HCT116 (cell line): ENCODE measurements at regions not wholly inside any gene's neighbourhood (a gene's known extent, or its start where the extent isn't known, plus 50 kb on each side); places are given as distances from the start of the nearest gene placed in this dataset.

Source experiments
- ATAC-seq: fragments of 200-7000 bp; cut with Tn5 transposase; 2 replicates; pipeline ENCODE4 v1.9.1; 2020; ENCODE audit warnings: mild to moderate bottlenecking, moderate library complexity
- BruUV-seq: library from RNA; stranded (reverse); fragments of 400-500 nt; replicated peaks from 2 replicates; lab custom pipeline; 2021; lab: Mats Ljungman, UMichigan
- CTCF ChIA-PET: fragments of 300-600 bp; sonication (Branson Sonifier 250); formaldehyde crosslinking; loops from one replicate; lab custom pipeline; 2021; ENCODE audit warnings: antibody characterized with exemption; lab: Charles Lee
- POLR2A ChIA-PET: fragments of 300-600, 350-600 bp; sonication (Branson Sonifier 250); formaldehyde crosslinking; loops from one replicate; lab custom pipeline; 2021; ENCODE audit warnings: antibody characterized with exemption; lab: Charles Lee
- RAD21 ChIA-PET, 2 experiments: fragments of 300-600 bp; sonication (Branson Sonifier 250); formaldehyde crosslinking; loops; one replicate each; lab custom pipeline; 2023; ENCODE audit warnings: low total read pairs in 2 of 2; ENCODE audit not compliant: uncharacterized antibody in 2 of 2, unreplicated experiment in 2 of 2, low non-redundant PET in 1 of 2; lab: Charles Lee
- DNase-seq: peaks from one replicate; pipeline ENCODE4 v3.0.0-alpha.2; 2010; ENCODE audit warnings: low read depth, low spot score
- H2AFZ ChIP-seq: fragments of 200-600 bp; shearing (Covaris generic), sonication (generic); 2 replicates; pipeline ENCODE4 v1.6.1; 2017; ENCODE audit warnings: low read depth, mixed run types, mixed read lengths, antibody characterized with exemption, low read length; ENCODE audit not compliant: poor library complexity, severe bottlenecking
- H3K27ac ChIP-seq: 2 replicates; pipeline ENCODE4 v1.5.1; 2012; ENCODE audit warnings: low read depth, low read length
- H3K27me3 ChIP-seq: fragments of 200-600 bp; sonication (generic); 2 replicates; pipeline ENCODE4 v1.6.1; 2016; ENCODE audit warnings: mixed run types, low read length, mixed read lengths; ENCODE audit not compliant: insufficient read depth
- H3K36me3 ChIP-seq, 2 experiments: fragments of 200-500 bp in 1 of 2; fragments of 200-600 bp in 1 of 2; sonication (Bioruptor generic) in 1 of 2; sonication (generic) in 1 of 2; 2 replicates each; pipeline versions ENCODE4 v1.5.1 to v1.6.1; 2014 to 2016; ENCODE audit warnings: low read length in 2 of 2, inconsistent platforms in 1 of 2, mixed read lengths in 1 of 2, mixed run types in 1 of 2; ENCODE audit not compliant: insufficient read depth in 2 of 2, control insufficient read depth in 1 of 2
- H3K4me1 ChIP-seq, 2 experiments: fragments of 200-600 bp in 1 of 2; sonication (generic) in 1 of 2; 2 replicates each; pipeline versions ENCODE4 v1.5.1 to v1.6.1; 2012 to 2017; ENCODE audit warnings: low read length in 2 of 2, inconsistent platforms in 1 of 2, mild to moderate bottlenecking in 1 of 2, mixed read lengths in 1 of 2, mixed run types in 1 of 2, moderate library complexity in 1 of 2; ENCODE audit not compliant: insufficient read depth in 2 of 2, control insufficient read depth in 1 of 2
- H3K4me2 ChIP-seq: fragments of 200-600 bp; sonication (generic); 2 replicates; pipeline ENCODE4 v1.6.1; 2017; ENCODE audit warnings: mixed run types, low read length, mixed read lengths
- H3K4me3 ChIP-seq, 2 experiments: fragments of 200-600 bp in 1 of 2; sonication (generic) in 1 of 2; replicated peaks in 1 of 2; 2 replicates each; pipeline ENCODE4 v1.5.1; 2011 to 2016; ENCODE audit warnings: low read length in 2 of 2, control low read depth in 1 of 2, low read depth in 1 of 2, mild to moderate bottlenecking in 1 of 2, mixed read lengths in 1 of 2, mixed run types in 1 of 2
- H3K79me2 ChIP-seq: fragments of 200-600 bp; sonication (generic); 2 replicates; pipeline ENCODE4 v1.6.1; 2017; ENCODE audit warnings: mild to moderate bottlenecking, mixed run types, low read length, moderate library complexity, mixed read lengths; ENCODE audit not compliant: insufficient read depth
- H3K9ac ChIP-seq: fragments of 200-600 bp; sonication (generic); 2 replicates; pipeline ENCODE4 v1.6.1; 2016; ENCODE audit warnings: low read length, mixed read lengths
- H3K9me2 ChIP-seq: fragments of 200-600 bp; sonication (generic), shearing (Covaris generic); 2 replicates; pipeline ENCODE4 v1.6.1; 2017; ENCODE audit warnings: mixed run types, mild to moderate bottlenecking, moderate library complexity; ENCODE audit not compliant: insufficient read depth
- H3K9me3 ChIP-seq, 2 experiments: fragments of 200-500 bp in 1 of 2; fragments of 200-600 bp in 1 of 2; sonication (Bioruptor generic) in 1 of 2; sonication (generic) in 1 of 2; 2 replicates each; pipeline ENCODE4 v1.6.1; 2014 to 2017; ENCODE audit warnings: low read length in 2 of 2, mixed read lengths in 2 of 2, inconsistent platforms in 1 of 2, low read depth in 1 of 2, mild to moderate bottlenecking in 1 of 2, mixed run types in 1 of 2, moderate library complexity in 1 of 2; ENCODE audit not compliant: control insufficient read depth in 1 of 2, insufficient read depth in 1 of 2
- H4K20me1 ChIP-seq: fragments of 200-600 bp; sonication (generic), shearing (Covaris generic); 2 replicates; pipeline ENCODE4 v1.6.1; 2017; ENCODE audit warnings: mixed run types, mild to moderate bottlenecking, moderate library complexity; ENCODE audit not compliant: insufficient read depth
- CTCF ChIP-seq, 3 experiments: fragments of 200-600 bp in 1 of 3; sonication (generic) in 1 of 3; IDR thresholded peaks in 2 of 3; conservative IDR thresholded peaks in 1 of 3; 2 replicates each; pipeline ENCODE4 v1.5.1; 2012 to 2017; ENCODE audit warnings: low read depth in 2 of 3, low read length in 2 of 3, antibody characterized with exemption in 1 of 3, borderline replicate concordance in 1 of 3, control low read depth in 1 of 3, mild to moderate bottlenecking in 1 of 3, mixed read lengths in 1 of 3, mixed run types in 1 of 3, moderate library complexity in 1 of 3; ENCODE audit not compliant: insufficient read depth in 1 of 3
- EGR1 ChIP-seq: IDR thresholded peaks from 2 replicates; pipeline ENCODE4 v1.6.1; 2012; ENCODE audit warnings: low read depth
- ELF1 ChIP-seq: IDR thresholded peaks from 2 replicates; pipeline ENCODE4 v1.6.1; 2012; ENCODE audit warnings: low read depth, borderline replicate concordance
- EZH2 ChIP-seq: fragments of 200-600 bp; sonication (generic); IDR thresholded peaks from 2 replicates; pipeline ENCODE4 v1.6.1; 2017; ENCODE audit warnings: antibody characterized with exemption, mixed run types
- FOSL1 ChIP-seq: IDR thresholded peaks from 2 replicates; pipeline ENCODE4 v1.6.1; 2012; ENCODE audit warnings: low read depth
- MAX ChIP-seq: IDR thresholded peaks from 2 replicates; pipeline ENCODE4 v1.6.1; 2012
- POLR2A ChIP-seq: IDR thresholded peaks from 2 replicates; pipeline ENCODE4 v1.7.0; 2011; ENCODE audit warnings: borderline replicate concordance; ENCODE audit not compliant: insufficient read depth, insufficient read length; ENCODE audit errors: extremely low read depth
- POLR2AphosphoS5 ChIP-seq: IDR thresholded peaks from 2 replicates; pipeline ENCODE4 v1.6.1; 2011; ENCODE audit warnings: mild to moderate bottlenecking, low read depth, low read length, moderate library complexity
- RAD21 ChIP-seq: IDR thresholded peaks from 2 replicates; pipeline ENCODE4 v1.6.1; 2012; ENCODE audit warnings: low read depth, mild to moderate bottlenecking
- REST ChIP-seq: IDR thresholded peaks from 2 replicates; pipeline ENCODE4 v1.6.1; 2012; ENCODE audit warnings: low read depth
- SIN3A ChIP-seq: IDR thresholded peaks from 2 replicates; pipeline ENCODE4 v1.6.1; 2012; ENCODE audit warnings: low read depth
- SP1 ChIP-seq: IDR thresholded peaks from 2 replicates; pipeline ENCODE4 v1.6.1; 2012; ENCODE audit warnings: low read depth
- SRF ChIP-seq: IDR thresholded peaks from 2 replicates; pipeline ENCODE4 v1.6.1; 2012; ENCODE audit warnings: low read depth
- YY1 ChIP-seq: IDR thresholded peaks from 2 replicates; pipeline ENCODE4 v1.6.1; 2011; ENCODE audit warnings: low read length, low read depth, moderate library complexity, mild to moderate bottlenecking; ENCODE audit not compliant: insufficient replicate concordance; ENCODE audit errors: extremely low read depth
- ZBTB33 ChIP-seq: IDR thresholded peaks from 2 replicates; pipeline ENCODE4 v1.6.1; 2011; ENCODE audit warnings: mild to moderate bottlenecking, low read length, moderate library complexity; ENCODE audit not compliant: insufficient replicate concordance; ENCODE audit errors: extremely low read depth
- ZNF274 ChIP-seq: fragments of 200-500 bp; sonication (Bioruptor generic); IDR thresholded peaks from 2 replicates; pipeline ENCODE4 v1.6.1; 2014; ENCODE audit warnings: mild to moderate bottlenecking, low read depth, low read length, inconsistent platforms
- intact Hi-C: fragments of 100-400 bp; cut with micrococcal nuclease; formaldehyde crosslinking; loops from 2 replicates; pipeline ENCODE4 v1.10.0; 2022

- intact Hi-C loops, result no loop called here
- no peaks in the 10 kb centered on the region for H3K36me3 ChIP-seq
- no peak for ATAC-seq
- no peak overlapping the region for H3K4me3 ChIP-seq
- no peaks in the 10 kb centered on the region for H3K9me2 ChIP-seq
- no peak overlapping the region for H3K27ac ChIP-seq
- no peak overlapping the region for H2AFZ ChIP-seq
- TF ChIP-seq POLR2AphosphoS5 (no peak), SIN3A (no peak), RAD21 (no peak), FOSL1 (no peak), ZNF274 (no peak), POLR2A (no peak), EGR1 (no peak), ELF1 (no peak), EZH2 (no peak), SP1 (no peak), YY1 (no peak), REST (no peak), MAX (no peak), CTCF (IDR thresholded peaks at IDR 0.05 in 2 of 3, conservative IDR thresholded peaks at IDR 0.05 in 1 of 3; ENCODE audit: borderline replicate concordance in 1 of 3, insufficient read depth in 1 of 3, low read depth in 2 of 3, low read length in 2 of 3) (no peak), SRF (no peak), ZBTB33 (no peak)
- H3K4me1 ChIP-seq, result no peaks in the 10 kb centered on the region
- no peaks in the 10 kb centered on the region for H3K9me3 ChIP-seq
- RAD21 ChIA-PET, result no interaction called here
- H3K4me2 ChIP-seq, result no peak overlapping the region
- H3K9ac ChIP-seq, result no peak overlapping the region
- CTCF ChIA-PET, result no interaction called here
- POLR2A ChIA-PET, result no interaction called here
- DNase-seq, result no peak
- no TSS peak for BruUV-seq
- no peaks in the 10 kb centered on the region for H4K20me1 ChIP-seq
- no peaks in the 10 kb centered on the region for H3K79me2 ChIP-seq
- H3K27me3 ChIP-seq, result no peaks in the 10 kb centered on the region
Measured at GRCh38 chr2:228927028-228928010, 343.8 kb downstream of the PID1 start.
